ENCODE measurements at regions not wholly inside any gene's neighbourhood (a gene's known extent, or its start where the extent isn't known, plus 50 kb on each side); places are given as distances from the start of the nearest gene placed in this dataset.

GRCh38 chr15:79549196-79549595, 117.1 kb downstream of the MINAR1 start:
- TF ChIP-seq YY1 (IDR thresholded peaks at IDR 0.05; ENCODE audit: insufficient read depth, insufficient read length) (no peak), SUZ12 (IDR thresholded peaks at IDR 0.05; ENCODE audit: extremely low read depth, insufficient read depth, insufficient read length) (no peak)
